IMR-90 (cell line): ENCODE measurements at regions not wholly inside any gene's neighbourhood (a gene's known extent, or its start where the extent isn't known, plus 50 kb on each side); places are given as distances from the start of the nearest gene placed in this dataset.

Experiments
- ATAC-seq: fragments of 200-7000 bp; cut with Tn5 transposase; 2 replicates; pipeline ENCODE4 v1.9.1; 2020; ENCODE audit warnings: low read depth, mild to moderate bottlenecking, moderate library complexity
- BruUV-seq: library from RNA; stranded (reverse); fragments of 400-500 nt; replicated peaks from 2 replicates; lab custom pipeline; 2021; lab: Mats Ljungman, UMichigan
- CTCF ChIA-PET: fragments of 300-600 bp; formaldehyde crosslinking; extraction: SDS; loops from one replicate; lab custom pipeline; 2021; ENCODE audit warnings: antibody characterized with exemption; lab: Yijun Ruan, JAX
- POLR2A ChIA-PET: fragments of 300-600 bp; sonication (Branson Sonifier 250); formaldehyde crosslinking; loops from one replicate; lab custom pipeline; 2022; ENCODE audit warnings: antibody characterized with exemption; ENCODE audit not compliant: unreplicated experiment; lab: Charles Lee
- DNase-seq: peaks from one replicate; pipeline ENCODE4 v3.0.0; 2013
- H2AFZ ChIP-seq: replicated peaks from 2 replicates; pipeline ENCODE3; 2013; ENCODE audit warnings: low read length, mild to moderate bottlenecking; ENCODE audit not compliant: poor library complexity
- H2AK5ac ChIP-seq: 2 replicates; pipeline ENCODE4 v1.6.1; 2013; ENCODE audit warnings: low read depth, low read length, inconsistent platforms
- H2AK9ac ChIP-seq: replicated peaks from 2 replicates; pipeline ENCODE3; 2013; ENCODE audit warnings: mild to moderate bottlenecking, low read depth, low read length, moderate library complexity; ENCODE audit not compliant: poor library complexity
- H2BK120ac ChIP-seq: 2 replicates; pipeline ENCODE4 v1.6.1; 2013; ENCODE audit warnings: low read depth, low read length, inconsistent platforms
- H2BK15ac ChIP-seq: 3 replicates; pipeline ENCODE4 v1.6.1; 2013; ENCODE audit warnings: low read depth, low read length, inconsistent platforms
- H2BK20ac ChIP-seq: 2 replicates; pipeline ENCODE4 v1.6.1; 2013; ENCODE audit warnings: low read depth, mild to moderate bottlenecking, inconsistent platforms, low read length, moderate library complexity
- H2BK5ac ChIP-seq: 2 replicates; pipeline ENCODE4 v1.6.1; 2013; ENCODE audit warnings: mild to moderate bottlenecking, low read depth, low read length, inconsistent platforms; ENCODE audit not compliant: poor library complexity, severe bottlenecking
- H3K14ac ChIP-seq: replicated peaks from 2 replicates; pipeline ENCODE4 v1.6.1; 2013; ENCODE audit warnings: low read depth, low read length, inconsistent platforms
- H3K18ac ChIP-seq: 2 replicates; pipeline ENCODE4 v1.6.1; 2013; ENCODE audit warnings: low read depth, low read length, control low read depth
- H3K23ac ChIP-seq: 2 replicates; pipeline ENCODE4 v1.6.1; 2013; ENCODE audit warnings: low read depth, low read length, inconsistent platforms
- H3K27ac ChIP-seq: 2 replicates; pipeline ENCODE4 v1.5.1; 2013; ENCODE audit warnings: mild to moderate bottlenecking, control low read depth, low read length; ENCODE audit not compliant: insufficient read depth
- H3K27me3 ChIP-seq: 2 replicates; pipeline ENCODE4 v1.6.1; 2013; ENCODE audit warnings: low read length; ENCODE audit not compliant: control insufficient read depth, insufficient read depth
- H3K36me3 ChIP-seq: 2 replicates; pipeline ENCODE4 v1.6.1; 2013; ENCODE audit warnings: low read length, mixed read lengths; ENCODE audit not compliant: control insufficient read depth, insufficient read depth
- H3K4ac ChIP-seq: 2 replicates; pipeline ENCODE4 v1.6.1; 2013; ENCODE audit warnings: low read depth, low read length, inconsistent platforms
- H3K4me1 ChIP-seq: 2 replicates; pipeline ENCODE4 v1.6.1; 2013; ENCODE audit warnings: low read length, mixed read lengths; ENCODE audit not compliant: control insufficient read depth, insufficient read depth
- H3K4me2 ChIP-seq: 2 replicates; pipeline ENCODE4 v1.6.1; 2013; ENCODE audit warnings: low read depth, mild to moderate bottlenecking, control low read depth, low read length, moderate library complexity
- H3K4me3 ChIP-seq: 2 replicates; pipeline ENCODE4 v1.5.1; 2013; ENCODE audit warnings: low read depth, mild to moderate bottlenecking, control low read depth, low read length, moderate library complexity; ENCODE audit not compliant: insufficient read depth
- H3K56ac ChIP-seq: 2 replicates; pipeline ENCODE4 v1.6.1; 2013; ENCODE audit warnings: low read length, inconsistent platforms; ENCODE audit not compliant: insufficient read depth; ENCODE audit errors: extremely low read depth
- H3K79me1 ChIP-seq, 2 experiments: 2 replicates each; pipeline ENCODE4 v1.6.1; 2013; ENCODE audit warnings: low read length in 2 of 2, inconsistent platforms in 1 of 2, low read depth in 1 of 2
- H3K9ac ChIP-seq: 2 replicates; pipeline ENCODE4 v1.6.1; 2013; ENCODE audit warnings: low read depth, low read length, control low read depth
- H3K9me1 ChIP-seq: 2 replicates; pipeline ENCODE4 v1.6.1; 2013; ENCODE audit warnings: low read length, inconsistent platforms; ENCODE audit not compliant: insufficient read depth
- H3K9me3 ChIP-seq: 2 replicates; pipeline ENCODE4 v1.6.1; 2013; ENCODE audit warnings: low read length; ENCODE audit not compliant: control insufficient read depth, insufficient read depth
- H4K20me1 ChIP-seq: 2 replicates; pipeline ENCODE4 v1.6.1; 2013; ENCODE audit warnings: low read length, inconsistent platforms; ENCODE audit not compliant: insufficient read depth
- H4K5ac ChIP-seq: 2 replicates; pipeline ENCODE4 v1.6.1; 2013; ENCODE audit warnings: mild to moderate bottlenecking, low read depth, low read length, control low read depth
- H4K8ac ChIP-seq, 2 experiments: 2 replicates each; pipeline ENCODE4 v1.6.1; 2013; ENCODE audit warnings: low read depth in 2 of 2, low read length in 2 of 2, control low read depth in 1 of 2, inconsistent platforms in 1 of 2
- H4K91ac ChIP-seq: 2 replicates; pipeline ENCODE4 v1.6.1; 2013; ENCODE audit warnings: low read depth, low read length, inconsistent platforms; ENCODE audit not compliant: insufficient read depth
- NFE2L2 ChIP-seq: fragments of 150-350 bp; IDR thresholded peaks from 2 replicates; pipeline ENCODE4 v1.6.1; 2016; ENCODE audit warnings: low read depth, mild to moderate bottlenecking, low read length
- WGBS, 2 experiments: methylation state at CpG; one replicate each; pipeline versions ENCODE4 v1.1.5 to v1.1.7; 2013; ENCODE audit warnings: missing lambda C conversion rate in 2 of 2; ENCODE audit not compliant: insufficient read length in 1 of 2; ENCODE audit errors: extremely low coverage in 2 of 2; 5-methylcytosine and 5-hydroxymethylcytosine counted together
- dilution Hi-C: fragments of 300-500 bp; cut with HindIII; formaldehyde crosslinking; loops from one replicate; pipeline ENCODE4 v1.14.3; 2018; ENCODE audit warnings: low sequenced_read_pairs; ENCODE audit not compliant: unreplicated experiment
- in situ Hi-C: fragments of 300-500 bp; cut with MboI; formaldehyde crosslinking; loops from 3 replicates; pipeline ENCODE4 v1.14.3; 2019; ENCODE audit warnings: low sequenced_read_pairs, inconsistent platforms, mixed read lengths
- intact Hi-C: fragments of 100-400 bp; cut with micrococcal nuclease; formaldehyde crosslinking; loops from 2 replicates; pipeline ENCODE4 v1.10.0; 2022
- TF ChIP-seq, protein P1 (sequence below): fragments of 150-350 bp; IDR thresholded peaks from 2 replicates; pipeline ENCODE4 v1.6.1; 2017; ENCODE audit warnings: mild to moderate bottlenecking, antibody characterized with exemption, low read length, low read depth

DNA sequence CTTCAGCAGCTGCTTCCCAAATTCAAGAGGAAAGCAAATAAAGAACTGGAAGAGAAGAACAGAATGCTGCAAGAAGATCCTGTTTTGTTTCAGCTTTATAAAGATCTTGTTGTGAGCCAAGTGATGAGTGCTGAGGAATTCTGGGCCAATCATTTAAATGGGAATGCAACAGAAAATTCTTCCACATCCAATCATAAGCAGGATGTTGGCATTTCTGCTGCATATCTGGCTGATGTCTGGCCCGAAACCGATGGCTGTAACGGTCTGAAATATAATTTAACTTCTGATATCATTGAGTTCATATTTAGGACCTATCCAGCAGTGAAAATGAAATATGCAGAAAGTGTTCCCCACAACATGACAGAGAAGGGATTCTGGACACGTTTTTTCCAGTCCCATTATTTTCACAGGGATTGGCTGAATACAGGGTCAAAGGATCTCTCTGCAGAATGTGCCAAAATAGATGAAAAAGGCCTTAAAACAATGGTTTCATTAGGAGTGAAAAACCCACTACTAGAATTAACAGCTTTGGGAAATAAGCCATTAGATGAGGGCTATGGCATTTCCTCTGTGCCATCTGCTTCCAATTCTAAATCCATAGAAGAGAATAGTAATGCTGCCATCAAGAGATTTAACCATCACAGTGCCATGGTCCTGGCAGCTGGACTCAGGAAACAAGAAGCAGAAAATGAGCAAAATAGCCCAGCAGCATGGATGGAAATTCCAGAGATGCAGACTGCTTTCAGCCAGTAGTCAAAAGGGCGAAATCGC lies 175.6 kb downstream of the MC4R start:
- Histone ChIP-seq H4K5ac (no peak overlapping the region), H3K79me1 (no peaks in the 10 kb centered on the region), H3K9me3 (no peaks in the 10 kb centered on the region), H3K4me3 (no peak overlapping the region), H3K4me1 (no peaks in the 10 kb centered on the region), H3K18ac (no peak overlapping the region), H3K14ac (no peak overlapping the region), H2BK120ac (no peak overlapping the region), H3K4me2 (no peak overlapping the region), H2BK20ac (no peak overlapping the region), H3K9me1 (no peaks in the 10 kb centered on the region), H2BK5ac (no peak overlapping the region), H3K27ac (no peak overlapping the region), H3K9ac (no peak overlapping the region), H2AK5ac (no peak overlapping the region), H4K20me1 (no peaks in the 10 kb centered on the region), H4K8ac (no peak overlapping the region), H2AK9ac (no peak overlapping the region), H3K56ac (no peak overlapping the region), H3K36me3 (no peaks in the 10 kb centered on the region), H3K27me3 (no peaks in the 10 kb centered on the region), H3K4ac (no peak overlapping the region), H3K23ac (no peak overlapping the region), H2AFZ (no peak overlapping the region), H2BK15ac (no peak overlapping the region), H4K91ac (no peak overlapping the region)
- POLR2A ChIA-PET: no interaction called here
- WGBS, 2 experiments: 100% methylated on average over 1 of the region's 6 CpGs; no CpG with 5 or more reads in 1 of the 2 experiments
- intact Hi-C loops (loop anchor here (10.0 kb wide), 1 partner anchor 178 kb away; the partner anchor contains the start of gene MC4R), dilution Hi-C loops (no loop called here), in situ Hi-C loops (no loop called here)
- ATAC-seq (no peak), DNase-seq (no peak)
- CTCF ChIA-PET: interaction anchor here (0.6 kb wide), 1 partner anchor 86 kb away, joined by 4 read pairs; no protein-coding TSS in a partner anchor
- TF ChIP-seq, protein P1, sequence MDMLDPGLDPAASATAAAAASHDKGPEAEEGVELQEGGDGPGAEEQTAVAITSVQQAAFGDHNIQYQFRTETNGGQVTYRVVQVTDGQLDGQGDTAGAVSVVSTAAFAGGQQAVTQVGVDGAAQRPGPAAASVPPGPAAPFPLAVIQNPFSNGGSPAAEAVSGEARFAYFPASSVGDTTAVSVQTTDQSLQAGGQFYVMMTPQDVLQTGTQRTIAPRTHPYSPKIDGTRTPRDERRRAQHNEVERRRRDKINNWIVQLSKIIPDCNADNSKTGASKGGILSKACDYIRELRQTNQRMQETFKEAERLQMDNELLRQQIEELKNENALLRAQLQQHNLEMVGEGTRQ: no peak
- TF ChIP-seq NFE2L2: no peak
- no TSS peak for BruUV-seq
